Activated CD4-positive, alpha-beta T cell treated with anti-CD3 and anti-CD28 coated beads for 36 hours (primary cell): ENCODE measurements at regions not wholly inside any gene's neighbourhood (a gene's known extent, or its start where the extent isn't known, plus 50 kb on each side); places are given as distances from the start of the nearest gene placed in this dataset.
"Not testable (repeated sequence)": the region's sequence is repeated elsewhere in the genome, so short reads cannot be mapped to it uniquely, and the experiment has no call there.

Experiments used
- ATAC-seq: fragments of 200-7000 bp; cut with Tn5 transposase; one replicate; pipeline ENCODE4 v1.10.0; 2021; ENCODE audit warnings: mild to moderate bottlenecking, moderate library complexity
- CTCF ChIA-PET: fragments of 350-600 bp; sonication (Branson Sonifier 250); formaldehyde crosslinking; loops from one replicate; lab custom pipeline; 2021; ENCODE audit warnings: antibody characterized with exemption; lab: Charles Lee
- POLR2A ChIA-PET: fragments of 350-600 bp; sonication (Branson Sonifier 250); formaldehyde crosslinking; loops from one replicate; lab custom pipeline; 2021; ENCODE audit warnings: antibody characterized with exemption, inconsistent platforms; lab: Charles Lee
- DNase-seq: peaks from one replicate; pipeline ENCODE4 v3.0.0-alpha.2; 2020
- H3K27ac Mint-ChIP-seq: one replicate; pipeline ENCODE4 v1.8.0; 2021; ENCODE audit warnings: mixed read lengths
- H3K27me3 Mint-ChIP-seq: one replicate; pipeline ENCODE4 v1.8.0; 2021; ENCODE audit warnings: mixed read lengths
- H3K36me3 Mint-ChIP-seq: one replicate; pipeline ENCODE4 v1.8.0; 2021; ENCODE audit warnings: low read depth, mixed read lengths
- H3K4me1 Mint-ChIP-seq: one replicate; pipeline ENCODE4 v1.8.0; 2021; ENCODE audit warnings: mixed read lengths
- H3K4me3 Mint-ChIP-seq: one replicate; pipeline ENCODE4 v1.8.0; 2021; ENCODE audit warnings: mild to moderate bottlenecking, moderate library complexity, mixed read lengths
- H3K9me3 Mint-ChIP-seq: one replicate; pipeline ENCODE4 v1.8.0; 2021; ENCODE audit warnings: low read depth, mixed read lengths
- intact Hi-C, 2 experiments: fragments of 100-400 bp; cut with DNase I in 1 of 2; cut with micrococcal nuclease in 1 of 2; formaldehyde crosslinking; loops; one replicate each; pipeline versions ENCODE4 v1.14.2 to v1.15.1; 2022 to 2024; cut with DNase I, micrococcal nuclease

GRCh38 chrX:74119016-74119910 is 184.7 kb upstream of the ZCCHC13 start:
- Mint-ChIP-seq H3K9me3 (no peaks in the 10 kb centered on the region), H3K36me3 (no peaks in the 10 kb centered on the region), H3K4me1 (no peaks in the 10 kb centered on the region), H3K4me3 (no peak overlapping the region), H3K27me3 (no peaks in the 10 kb centered on the region), H3K27ac (no peak overlapping the region)
- ChIA-PET CTCF (interaction anchor here (1.5 kb wide), 1 partner anchor 15 kb away, joined by 3 read pairs; no protein-coding TSS in a partner anchor), POLR2A (interaction anchor here (0.7 kb wide), 1 partner anchor 21 kb away, joined by 12 read pairs; no protein-coding TSS in a partner anchor)
- DNase-seq (no peak), ATAC-seq (no peak)
- intact Hi-C loops = no loop called here

GRCh38 chrX:74117962-74118902 is 185.7 kb upstream of the ZCCHC13 start:
- no peak overlapping the region for H3K4me3 Mint-ChIP-seq
- CTCF ChIA-PET = no interaction called here
- no peak overlapping the region for H3K27ac Mint-ChIP-seq
- no peaks in the 10 kb centered on the region for H3K27me3 Mint-ChIP-seq
- ATAC-seq (no peak), DNase-seq (no peak)
- no peaks in the 10 kb centered on the region for H3K4me1 Mint-ChIP-seq
- no peaks in the 10 kb centered on the region for H3K36me3 Mint-ChIP-seq
- H3K9me3 Mint-ChIP-seq = no peaks in the 10 kb centered on the region
- POLR2A ChIA-PET = no interaction called here
- intact Hi-C loops = no loop called here

GRCh38 chrX:74111245-74111644 is 192.7 kb upstream of the ZCCHC13 start:
- ChIA-PET POLR2A (no interaction called here), CTCF (no interaction called here)
- no peak overlapping the region for H3K4me3 Mint-ChIP-seq
- intact Hi-C loops = no loop called here
- ATAC-seq (no peak), DNase-seq (no peak)
- no peak overlapping the region for H3K27ac Mint-ChIP-seq
- peaks cover 1% of the 10 kb centered on the region for H3K9me3 Mint-ChIP-seq
- peaks cover 17% of the 10 kb centered on the region for H3K36me3 Mint-ChIP-seq
- H3K27me3 Mint-ChIP-seq = no peaks in the 10 kb centered on the region
- H3K4me1 Mint-ChIP-seq = no peaks in the 10 kb centered on the region

- POLR2A ChIA-PET = no interaction called here
- Mint-ChIP-seq H3K4me1 (no peaks in the 10 kb centered on the region), H3K27ac (no peak overlapping the region), H3K27me3 (no peaks in the 10 kb centered on the region), H3K36me3 (peaks cover 21% of the 10 kb centered on the region), H3K9me3 (peaks cover 1% of the 10 kb centered on the region), H3K4me3 (no peak overlapping the region)
- intact Hi-C loops = no loop called here
- CTCF ChIA-PET = no interaction called here
- DNase-seq (no peak), ATAC-seq (no peak)
Measured at GRCh38 chrX:74107666-74108065, 196.3 kb upstream of the ZCCHC13 start.

GRCh38 chrX:74104356-74105015 is 199.5 kb upstream of the ZCCHC13 start:
- Mint-ChIP-seq H3K4me3 (no peak overlapping the region), H3K36me3 (peaks cover 15% of the 10 kb centered on the region), H3K27me3 (no peaks in the 10 kb centered on the region), H3K27ac (no peak overlapping the region), H3K4me1 (no peaks in the 10 kb centered on the region), H3K9me3 (no peaks in the 10 kb centered on the region)
- intact Hi-C loops = no loop called here
- CTCF ChIA-PET = no interaction called here
- POLR2A ChIA-PET = no interaction called here
- DNase-seq = no peak
- no peak for ATAC-seq

- POLR2A ChIA-PET, H3K36me3 Mint-ChIP-seq, H3K4me1 Mint-ChIP-seq, H3K4me3 Mint-ChIP-seq, DNase-seq, H3K9me3 Mint-ChIP-seq, ATAC-seq, H3K27me3 Mint-ChIP-seq, CTCF ChIA-PET, H3K27ac Mint-ChIP-seq, intact Hi-C loops: not testable (repeated sequence)
Measured at GRCh38 chrX:74098407-74098806, 205.6 kb upstream of the ZCCHC13 start.

- Mint-ChIP-seq H3K27me3 (no peaks in the 10 kb centered on the region), H3K36me3 (peaks cover 10% of the 10 kb centered on the region), H3K4me3 (no peak overlapping the region), H3K9me3 (peaks cover 11% of the 10 kb centered on the region), H3K27ac (no peak overlapping the region), H3K4me1 (no peaks in the 10 kb centered on the region)
- ATAC-seq (no peak), DNase-seq (no peak)
- intact Hi-C loops = no loop called here
- ChIA-PET POLR2A (no interaction called here), CTCF (no interaction called here)
Measured at GRCh38 chrX:74090049-74090448, 213.9 kb upstream of the ZCCHC13 start.

GRCh38 chrX:74085642-74086236 is 218.2 kb upstream of the ZCCHC13 start:
- ATAC-seq (no peak), DNase-seq (no peak)
- H3K36me3 Mint-ChIP-seq = peaks cover 16% of the 10 kb centered on the region
- POLR2A ChIA-PET = no interaction called here
- CTCF ChIA-PET = interaction anchor here (0.7 kb wide), 1 partner anchor 1680 kb away, joined by 3 read pairs; no protein-coding TSS in a partner anchor
- no peaks in the 10 kb centered on the region for H3K27me3 Mint-ChIP-seq
- H3K4me1 Mint-ChIP-seq = no peaks in the 10 kb centered on the region
- intact Hi-C loops = no loop called here
- H3K27ac Mint-ChIP-seq = no peak overlapping the region
- no peak overlapping the region for H3K4me3 Mint-ChIP-seq
- H3K9me3 Mint-ChIP-seq = peaks cover 15% of the 10 kb centered on the region

- Mint-ChIP-seq H3K27me3 (no peaks in the 10 kb centered on the region), H3K4me1 (no peaks in the 10 kb centered on the region), H3K36me3 (peaks cover 9% of the 10 kb centered on the region), H3K4me3 (no peak overlapping the region), H3K27ac (no peak overlapping the region), H3K9me3 (peaks cover 12% of the 10 kb centered on the region)
- ChIA-PET CTCF (no interaction called here), POLR2A (no interaction called here)
- intact Hi-C loops = no loop called here
- ATAC-seq = no peak
- DNase-seq = no peak
Measured at GRCh38 chrX:74080165-74080564, 223.8 kb upstream of the ZCCHC13 start.

- no peak overlapping the region for H3K4me3 Mint-ChIP-seq
- ChIA-PET POLR2A (no interaction called here), CTCF (interaction anchor here (0.7 kb wide), 1 partner anchor 678 kb away, joined by 4 read pairs; no protein-coding TSS in a partner anchor)
- peaks cover 10% of the 10 kb centered on the region for H3K9me3 Mint-ChIP-seq
- no peak for DNase-seq
- no peak for ATAC-seq
- H3K27me3 Mint-ChIP-seq = no peaks in the 10 kb centered on the region
- intact Hi-C loops = no loop called here
- H3K36me3 Mint-ChIP-seq = no peaks in the 10 kb centered on the region
- no peak overlapping the region for H3K27ac Mint-ChIP-seq
- H3K4me1 Mint-ChIP-seq = peaks cover 4% of the 10 kb centered on the region
Measured at GRCh38 chrX:74065831-74066390, 213.4 kb upstream of the XIST start.
